Activated CD4-positive, alpha-beta T cell treated with anti-CD3 and anti-CD28 coated beads, Interleukin-2, amount 10 ng/mL, durations not matched to agents 24 days and 14 days (primary cell): ENCODE measurements at regions not wholly inside any gene's neighbourhood (a gene's known extent, or its start where the extent isn't known, plus 50 kb on each side); places are given as distances from the start of the nearest gene placed in this dataset.

Experiments
- DNase-seq: peaks from one replicate; pipeline ENCODE4 v3.0.0; 2022
- H3K27ac Mint-ChIP-seq: one replicate; pipeline ENCODE4 v1.8.0; 2022; ENCODE audit warnings: mild to moderate bottlenecking, mixed read lengths
- H3K27me3 Mint-ChIP-seq: one replicate; pipeline ENCODE4 v1.8.0; 2022; ENCODE audit warnings: mixed read lengths
- H3K36me3 Mint-ChIP-seq: one replicate; pipeline ENCODE4 v1.8.0; 2022; ENCODE audit warnings: low read depth, mild to moderate bottlenecking, mixed read lengths
- H3K4me1 Mint-ChIP-seq: one replicate; pipeline ENCODE4 v1.8.0; 2021; ENCODE audit warnings: mixed read lengths
- H3K4me3 Mint-ChIP-seq: one replicate; pipeline ENCODE4 v1.8.0; 2022; ENCODE audit warnings: mild to moderate bottlenecking, moderate library complexity, mixed read lengths
- H3K9me3 Mint-ChIP-seq: one replicate; pipeline ENCODE4 v1.8.0; 2021; ENCODE audit warnings: mixed read lengths
- intact Hi-C: fragments of 100-400 bp; cut with micrococcal nuclease; formaldehyde crosslinking; loops from one replicate; pipeline ENCODE4 v1.15.1; 2023

GRCh38 chr10:88042160-88043100 is 179.0 kb downstream of the PTEN start:
- Mint-ChIP-seq H3K36me3 (no peaks in the 10 kb centered on the region), H3K4me3 (no peak overlapping the region), H3K27me3 (peaks cover 3% of the 10 kb centered on the region), H3K9me3 (peaks cover 18% of the 10 kb centered on the region), H3K4me1 (peaks cover 10% of the 10 kb centered on the region), H3K27ac (no peak overlapping the region)
- intact Hi-C loops, result no loop called here
- no peak for DNase-seq

GRCh38 chr10:88045096-88045495 is 181.7 kb downstream of the PTEN start:
- Mint-ChIP-seq H3K36me3 (no peaks in the 10 kb centered on the region), H3K27ac (no peak overlapping the region), H3K27me3 (peaks cover 4% of the 10 kb centered on the region), H3K9me3 (peaks cover 22% of the 10 kb centered on the region), H3K4me1 (peaks cover 2% of the 10 kb centered on the region), H3K4me3 (no peak overlapping the region)
- intact Hi-C loops, result no loop called here
- no peak for DNase-seq

GRCh38 chr10:88045656-88046415 is 182.4 kb downstream of the PTEN start:
- Mint-ChIP-seq H3K4me3 (no peak overlapping the region), H3K4me1 (peaks cover 2% of the 10 kb centered on the region), H3K27ac (no peak overlapping the region), H3K9me3 (peaks cover 22% of the 10 kb centered on the region), H3K36me3 (no peaks in the 10 kb centered on the region), H3K27me3 (peaks cover 4% of the 10 kb centered on the region)
- DNase-seq, result no peak
- intact Hi-C loops, result no loop called here

GRCh38 chr10:88047579-88047978 is 184.2 kb downstream of the PTEN start:
- intact Hi-C loops, result no loop called here
- Mint-ChIP-seq H3K36me3 (no peaks in the 10 kb centered on the region), H3K27ac (no peak overlapping the region), H3K9me3 (peaks cover 22% of the 10 kb centered on the region), H3K4me3 (no peak overlapping the region), H3K4me1 (peaks cover 2% of the 10 kb centered on the region), H3K27me3 (peaks cover 4% of the 10 kb centered on the region)
- no peak for DNase-seq

GRCh38 chr10:88048312-88048711 is 184.9 kb downstream of the PTEN start:
- H3K36me3 Mint-ChIP-seq, result no peaks in the 10 kb centered on the region
- intact Hi-C loops, result no loop called here
- H3K27me3 Mint-ChIP-seq, result peaks cover 4% of the 10 kb centered on the region
- H3K9me3 Mint-ChIP-seq, result peaks cover 22% of the 10 kb centered on the region
- no peak overlapping the region for H3K4me3 Mint-ChIP-seq
- H3K27ac Mint-ChIP-seq, result no peak overlapping the region
- no peak for DNase-seq
- H3K4me1 Mint-ChIP-seq, result peaks cover 2% of the 10 kb centered on the region

- Mint-ChIP-seq H3K9me3 (peaks cover 22% of the 10 kb centered on the region), H3K27me3 (peaks cover 7% of the 10 kb centered on the region), H3K27ac (no peak overlapping the region), H3K4me1 (peaks cover 2% of the 10 kb centered on the region), H3K4me3 (no peak overlapping the region), H3K36me3 (no peaks in the 10 kb centered on the region)
- DNase-seq, result no peak
- intact Hi-C loops, result no loop called here
Observed at GRCh38 chr10:88049204-88049603, 185.8 kb downstream of the PTEN start.

GRCh38 chr10:88057720-88058119 is 194.3 kb downstream of the PTEN start:
- intact Hi-C loops, result no loop called here

GRCh38 chr10:88058750-88059149 is 195.3 kb downstream of the PTEN start:
- Mint-ChIP-seq H3K36me3 (peaks cover 2% of the 10 kb centered on the region), H3K4me1 (peaks cover 7% of the 10 kb centered on the region), H3K27ac (no peak overlapping the region), H3K27me3 (peaks cover 8% of the 10 kb centered on the region), H3K4me3 (no peak overlapping the region), H3K9me3 (peaks cover 10% of the 10 kb centered on the region)
- intact Hi-C loops, result no loop called here
- DNase-seq, result no peak

More at GRCh38 chr10:88057720-88058119, 194.3 kb downstream of the PTEN start:
- H3K9me3 Mint-ChIP-seq, result peaks cover 10% of the 10 kb centered on the region
- H3K27ac Mint-ChIP-seq, result no peak overlapping the region
- H3K4me3 Mint-ChIP-seq, result no peak overlapping the region
- H3K36me3 Mint-ChIP-seq, result peaks cover 2% of the 10 kb centered on the region
- no peak for DNase-seq
- peaks cover 3% of the 10 kb centered on the region for H3K27me3 Mint-ChIP-seq
- H3K4me1 Mint-ChIP-seq, result peaks cover 5% of the 10 kb centered on the region

- Mint-ChIP-seq H3K27ac (no peak overlapping the region), H3K4me3 (no peak overlapping the region), H3K36me3 (peaks cover 2% of the 10 kb centered on the region), H3K9me3 (peaks cover 10% of the 10 kb centered on the region), H3K27me3 (peaks cover 6% of the 10 kb centered on the region), H3K4me1 (peaks cover 8% of the 10 kb centered on the region)
- DNase-seq, result no peak
- intact Hi-C loops, result no loop called here
Observed at GRCh38 chr10:88059190-88059589, 195.8 kb downstream of the PTEN start.

- no peak for DNase-seq
- H3K27ac Mint-ChIP-seq, result no peak overlapping the region
- H3K9me3 Mint-ChIP-seq, result peaks cover 10% of the 10 kb centered on the region
- intact Hi-C loops, result no loop called here
- peaks cover 6% of the 10 kb centered on the region for H3K27me3 Mint-ChIP-seq
- peaks cover 2% of the 10 kb centered on the region for H3K36me3 Mint-ChIP-seq
- no peak overlapping the region for H3K4me3 Mint-ChIP-seq
- peaks cover 23% of the 10 kb centered on the region for H3K4me1 Mint-ChIP-seq
Observed at GRCh38 chr10:88060762-88061161, 197.3 kb downstream of the PTEN start.

GRCh38 chr10:88062385-88062784 is 199.0 kb downstream of the PTEN start:
- Mint-ChIP-seq H3K36me3 (peaks cover 2% of the 10 kb centered on the region), H3K27ac (no peak overlapping the region), H3K27me3 (peaks cover 7% of the 10 kb centered on the region), H3K4me3 (no peak overlapping the region), H3K9me3 (peaks cover 14% of the 10 kb centered on the region), H3K4me1 (peaks cover 35% of the 10 kb centered on the region)
- intact Hi-C loops, result no loop called here
- DNase-seq, result no peak

- Mint-ChIP-seq H3K4me1 (peaks cover 40% of the 10 kb centered on the region), H3K36me3 (peaks cover 2% of the 10 kb centered on the region), H3K27me3 (peaks cover 8% of the 10 kb centered on the region), H3K4me3 (no peak overlapping the region), H3K9me3 (peaks cover 18% of the 10 kb centered on the region), H3K27ac (no peak overlapping the region)
- intact Hi-C loops, result no loop called here
- no peak for DNase-seq
Observed at GRCh38 chr10:88062798-88063472, 199.5 kb downstream of the PTEN start.

- Mint-ChIP-seq H3K4me1 (peaks cover 40% of the 10 kb centered on the region), H3K27me3 (peaks cover 8% of the 10 kb centered on the region), H3K36me3 (peaks cover 2% of the 10 kb centered on the region), H3K9me3 (peaks cover 18% of the 10 kb centered on the region), H3K27ac (no peak overlapping the region), H3K4me3 (no peak overlapping the region)
- intact Hi-C loops, result no loop called here
- no peak for DNase-seq
Observed at GRCh38 chr10:88063861-88064557, 200.6 kb downstream of the PTEN start.
